ENCODE measurements at regions not wholly inside any gene's neighbourhood (a gene's known extent, or its start where the extent isn't known, plus 50 kb on each side); places are given as distances from the start of the nearest gene placed in this dataset.

DNA sequence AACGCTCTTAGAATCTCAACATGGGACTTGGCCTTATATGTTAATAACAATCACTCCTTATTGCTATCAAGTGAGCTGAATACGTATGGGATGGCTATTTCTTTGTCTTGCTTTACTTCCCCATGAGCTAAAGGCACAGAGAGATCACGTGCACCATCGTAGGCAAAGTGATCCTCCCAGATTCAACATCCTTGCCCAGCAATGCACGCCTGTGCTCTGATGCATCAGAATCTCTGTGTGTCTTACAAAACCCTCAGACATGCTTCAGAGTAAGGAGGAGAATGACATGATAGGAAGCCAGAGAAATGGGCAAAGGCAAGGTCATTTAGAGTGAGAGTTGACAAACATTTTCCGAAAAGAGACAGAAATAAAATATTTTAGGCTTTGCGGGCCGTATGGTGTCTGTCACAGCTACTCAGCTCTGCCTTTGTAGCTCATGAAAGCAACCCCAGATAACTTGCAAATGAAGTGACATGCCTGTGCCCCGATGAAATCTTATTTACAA is 277.6 kb upstream of the CDH4 start:
- TF ChIP-seq EZH2phosphoT487 (IDR thresholded peaks at IDR 0.05; ENCODE audit: low read length), result no peak
- no peak for TF ChIP-seq EZH2 (optimal IDR thresholded peaks at IDR 0.05; ENCODE audit: low read depth, low read length)
- TF ChIP-seq, protein P1, sequence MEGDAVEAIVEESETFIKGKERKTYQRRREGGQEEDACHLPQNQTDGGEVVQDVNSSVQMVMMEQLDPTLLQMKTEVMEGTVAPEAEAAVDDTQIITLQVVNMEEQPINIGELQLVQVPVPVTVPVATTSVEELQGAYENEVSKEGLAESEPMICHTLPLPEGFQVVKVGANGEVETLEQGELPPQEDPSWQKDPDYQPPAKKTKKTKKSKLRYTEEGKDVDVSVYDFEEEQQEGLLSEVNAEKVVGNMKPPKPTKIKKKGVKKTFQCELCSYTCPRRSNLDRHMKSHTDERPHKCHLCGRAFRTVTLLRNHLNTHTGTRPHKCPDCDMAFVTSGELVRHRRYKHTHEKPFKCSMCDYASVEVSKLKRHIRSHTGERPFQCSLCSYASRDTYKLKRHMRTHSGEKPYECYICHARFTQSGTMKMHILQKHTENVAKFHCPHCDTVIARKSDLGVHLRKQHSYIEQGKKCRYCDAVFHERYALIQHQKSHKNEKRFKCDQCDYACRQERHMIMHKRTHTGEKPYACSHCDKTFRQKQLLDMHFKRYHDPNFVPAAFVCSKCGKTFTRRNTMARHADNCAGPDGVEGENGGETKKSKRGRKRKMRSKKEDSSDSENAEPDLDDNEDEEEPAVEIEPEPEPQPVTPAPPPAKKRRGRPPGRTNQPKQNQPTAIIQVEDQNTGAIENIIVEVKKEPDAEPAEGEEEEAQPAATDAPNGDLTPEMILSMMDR (IDR thresholded peaks at IDR 0.05; ENCODE audit: low read length), result no peak
- no peaks in the 10 kb centered on the region for H3K36me3 ChIP-seq (replicated peaks; ENCODE audit: insufficient read depth, low read length)
- peaks cover 6% of the 10 kb centered on the region; the same call in 1 of the 2 replicates for H3K4me1 ChIP-seq (ENCODE audit: low read length)
- H3K4me2 ChIP-seq (ENCODE audit: low read depth, low read length), result no peak overlapping the region
- H3K27me3 ChIP-seq (replicated peaks; ENCODE audit: insufficient read depth, low read length), result peaks cover 5% of the 10 kb centered on the region; the same call in 1 of the 2 replicates
- no peaks in the 10 kb centered on the region for H3K9me3 ChIP-seq (replicated peaks; ENCODE audit: insufficient read depth, low read length)
- H3K4me3 ChIP-seq (ENCODE audit: low read length), result no peak overlapping the region
- H3F3A ChIP-seq (ENCODE audit: insufficient read depth, low read length), result no peaks in the 10 kb centered on the region; the same call in 1 of the 2 replicates
- H4K20me1 ChIP-seq (ENCODE audit: insufficient read depth, low read length), result no peaks in the 10 kb centered on the region
- H2AFZ ChIP-seq (ENCODE audit: low read length), result no peak overlapping the region
- no peaks in the 10 kb centered on the region for H3K9me2 ChIP-seq (replicated peaks; ENCODE audit: insufficient read depth, low read length)
- no peak for DNase-seq
- no peaks in the 10 kb centered on the region for H3K79me2 ChIP-seq (ENCODE audit: low read length)
- no peak overlapping the region for H3K9ac ChIP-seq (ENCODE audit: low read length)
- no peak overlapping the region for H3K27ac ChIP-seq (ENCODE audit: low read length)

DNA sequence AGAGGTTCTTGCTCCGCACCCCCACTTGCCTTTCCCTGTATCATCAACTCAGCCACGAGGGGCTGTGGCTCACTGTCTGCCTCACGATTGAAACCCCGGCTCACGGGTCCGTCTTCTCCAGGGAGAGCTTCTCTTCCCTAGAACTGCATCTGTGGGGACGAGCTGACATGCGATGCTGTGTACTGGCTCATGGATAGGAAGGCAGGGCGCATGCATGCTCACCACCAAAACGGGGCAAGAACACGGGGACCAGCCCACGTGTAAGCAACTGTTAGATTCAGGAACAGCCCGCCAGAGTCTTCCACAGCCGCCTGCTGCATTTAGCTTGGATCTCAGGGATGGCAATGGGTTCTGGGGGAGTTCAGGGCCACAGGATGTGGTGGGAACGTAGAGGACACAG is 275.9 kb upstream of the CDH4 start:
- Histone ChIP-seq H3K36me3 (replicated peaks; ENCODE audit: insufficient read depth, low read length) (no peaks in the 10 kb centered on the region), H3K9me2 (replicated peaks; ENCODE audit: insufficient read depth, low read length) (no peaks in the 10 kb centered on the region), H3F3A (ENCODE audit: insufficient read depth, low read length) (no peaks in the 10 kb centered on the region), H3K9ac (ENCODE audit: low read length) (no peak overlapping the region), H3K4me1 (ENCODE audit: low read length) (no peaks in the 10 kb centered on the region), H3K79me2 (ENCODE audit: low read length) (no peaks in the 10 kb centered on the region), H3K4me3 (ENCODE audit: low read length) (no peak overlapping the region), H3K27me3 (replicated peaks; ENCODE audit: insufficient read depth, low read length) (peaks cover 5% of the 10 kb centered on the region; the same call in 1 of the 2 replicates), H3K4me2 (ENCODE audit: low read depth, low read length) (no peak overlapping the region), H3K27ac (ENCODE audit: low read length) (no peak overlapping the region), H2AFZ (ENCODE audit: low read length) (no peak overlapping the region), H3K9me3 (replicated peaks; ENCODE audit: insufficient read depth, low read length) (no peaks in the 10 kb centered on the region), H4K20me1 (ENCODE audit: insufficient read depth, low read length) (no peaks in the 10 kb centered on the region)
- no peak for DNase-seq
- TF ChIP-seq EZH2 (optimal IDR thresholded peaks at IDR 0.05; ENCODE audit: low read depth, low read length) (no peak), EZH2phosphoT487 (IDR thresholded peaks at IDR 0.05; ENCODE audit: low read length) (no peak)
- TF ChIP-seq, protein P1 (IDR thresholded peaks at IDR 0.05; ENCODE audit: low read length), result no peak

DNA sequence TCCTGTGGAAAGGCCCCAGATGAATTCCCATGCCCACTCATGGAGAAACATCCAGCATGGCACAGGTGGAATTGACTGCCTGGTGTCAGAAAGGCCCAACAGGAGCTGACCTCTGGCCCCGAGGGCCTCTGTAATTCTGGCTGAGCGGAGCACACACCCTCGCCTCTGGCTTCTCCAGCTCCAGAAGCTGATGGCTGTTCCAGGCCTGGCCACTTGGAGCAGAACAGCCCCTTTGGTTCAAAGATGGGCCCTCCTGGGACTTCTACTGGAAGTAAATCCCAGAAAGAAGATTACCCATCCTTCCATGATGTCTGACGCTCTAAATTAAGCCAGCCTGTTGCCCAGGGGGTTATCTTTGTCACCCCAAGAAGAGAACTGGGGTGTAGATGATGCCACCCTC is 275.1 kb upstream of the CDH4 start:
- H3K79me2 ChIP-seq (ENCODE audit: low read length), result no peaks in the 10 kb centered on the region
- no peaks in the 10 kb centered on the region; the same call in 1 of the 2 replicates for H3K27me3 ChIP-seq (replicated peaks; ENCODE audit: insufficient read depth, low read length)
- no peak overlapping the region for H3K27ac ChIP-seq (ENCODE audit: low read length)
- H3K4me2 ChIP-seq (ENCODE audit: low read depth, low read length), result no peak overlapping the region
- H3K4me1 ChIP-seq (ENCODE audit: low read length), result no peaks in the 10 kb centered on the region
- H2AFZ ChIP-seq (ENCODE audit: low read length), result no peak overlapping the region
- TF ChIP-seq EZH2phosphoT487 (IDR thresholded peaks at IDR 0.05; ENCODE audit: low read length) (no peak), EZH2 (optimal IDR thresholded peaks at IDR 0.05; ENCODE audit: low read depth, low read length) (no peak)
- TF ChIP-seq, protein P1 (IDR thresholded peaks at IDR 0.05; ENCODE audit: low read length), result no peak
- no peak for DNase-seq
- H3K9me3 ChIP-seq (replicated peaks; ENCODE audit: insufficient read depth, low read length), result no peaks in the 10 kb centered on the region
- H3K9me2 ChIP-seq (replicated peaks; ENCODE audit: insufficient read depth, low read length), result no peaks in the 10 kb centered on the region
- H3K36me3 ChIP-seq (replicated peaks; ENCODE audit: insufficient read depth, low read length), result no peaks in the 10 kb centered on the region
- no peaks in the 10 kb centered on the region for H4K20me1 ChIP-seq (ENCODE audit: insufficient read depth, low read length)
- no peaks in the 10 kb centered on the region for H3F3A ChIP-seq (ENCODE audit: insufficient read depth, low read length)
- no peak overlapping the region for H3K9ac ChIP-seq (ENCODE audit: low read length)
- no peak overlapping the region for H3K4me3 ChIP-seq (ENCODE audit: low read length)
